LHCN-M2 (cell line): ENCODE measurements at regions not wholly inside any gene's neighbourhood (a gene's known extent, or its start where the extent isn't known, plus 50 kb on each side); places are given as distances from the start of the nearest gene placed in this dataset.
A peak's percentile ranks its signal among the peaks of the same experiment; 100 is the strongest.
"Not testable (repeated sequence)": the region's sequence is repeated elsewhere in the genome, so short reads cannot be mapped to it uniquely, and the experiment has no call there.

ENCODE experiments used
- DNase-seq: peaks from one replicate; pipeline ENCODE4 v3.0.0-alpha.2; 2012; ENCODE audit warnings: low read depth

DNA sequence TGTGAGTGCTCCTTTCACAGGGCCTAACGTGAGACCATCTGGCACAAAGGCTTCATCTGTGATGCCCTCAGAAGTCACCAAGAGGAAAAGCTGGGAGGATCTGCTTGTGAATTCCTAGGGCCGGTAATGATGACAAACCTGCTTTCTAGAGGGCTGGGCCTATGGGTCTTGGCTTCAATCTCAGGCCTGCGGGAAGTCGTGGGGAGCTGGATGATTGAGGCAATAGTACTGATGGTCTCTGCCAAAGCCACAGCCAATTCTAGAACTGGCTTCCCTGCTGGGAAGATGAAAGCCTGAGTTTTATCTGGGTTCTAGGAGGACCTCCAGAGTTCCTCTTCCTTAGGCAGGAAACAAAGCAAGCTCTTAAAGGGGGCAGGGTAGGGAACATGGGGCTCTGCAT, 102.7 kb downstream of the TMEM215 start:
- no peak for DNase-seq

DNA sequence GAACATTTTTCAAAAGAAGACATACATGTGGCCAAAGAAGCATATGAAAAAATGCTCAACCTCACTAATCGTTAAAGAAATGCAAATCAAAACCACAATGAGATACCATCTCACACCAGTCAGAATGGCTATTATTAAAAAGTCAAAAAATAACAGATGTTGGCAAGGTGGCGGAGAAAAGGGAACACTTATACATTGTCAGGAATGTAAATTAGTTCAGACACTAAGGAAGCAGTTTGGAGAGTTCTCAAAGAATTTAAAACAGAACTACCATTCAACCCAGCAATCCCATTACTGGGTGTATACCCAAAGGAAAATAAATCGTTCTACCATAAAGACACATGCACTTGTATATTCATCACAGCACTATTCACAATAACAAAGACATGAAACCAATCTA, 106.9 kb downstream of the APTX start:
- not testable (repeated sequence) for DNase-seq

DNA sequence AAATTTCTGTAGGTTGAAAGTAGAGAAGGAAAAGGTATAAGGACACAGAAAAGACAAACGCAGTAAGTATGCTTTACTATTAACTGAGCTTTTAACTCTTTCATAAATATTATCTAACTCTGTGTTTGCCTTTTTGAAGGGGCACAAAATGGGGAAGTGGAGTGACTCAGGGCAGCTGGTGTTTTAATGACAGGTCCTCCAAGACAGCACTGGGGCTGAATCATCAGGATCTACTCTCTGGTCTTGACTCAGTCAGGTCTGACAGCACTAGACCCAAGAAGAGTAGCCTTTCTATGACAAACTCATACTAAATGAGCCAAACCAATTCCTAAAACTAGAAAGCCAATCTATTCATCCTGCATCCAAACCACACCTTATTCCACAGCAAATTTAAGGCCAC, 102.2 kb downstream of the APTX start:
- DNase-seq: peak; percentile 43

GRCh38 chr9:32899761-32900160, 101.7 kb downstream of the APTX start:
- DNase-seq: no peak

DNA sequence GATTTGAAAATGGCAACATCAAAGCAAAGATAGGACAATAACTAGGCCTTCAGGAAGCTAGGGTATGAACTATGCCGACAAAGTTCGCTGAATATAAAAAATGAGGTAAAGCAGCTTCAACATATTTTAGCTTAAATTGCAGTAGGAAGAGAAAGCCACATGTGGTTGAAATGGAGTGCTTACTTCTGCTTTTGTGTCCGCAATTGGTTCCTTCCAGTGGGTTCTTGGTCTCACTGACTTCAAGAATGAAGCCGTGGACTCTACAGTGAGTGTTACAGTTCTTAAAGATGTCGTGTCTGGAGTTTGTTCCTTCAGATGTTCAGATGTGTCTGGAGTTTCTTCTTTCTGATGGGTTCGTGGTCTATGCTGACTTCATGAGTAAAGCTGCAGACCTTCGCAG, 95.2 kb downstream of the APTX start:
- DNase-seq: no peak

GRCh38 chr9:32915802-32916201, 85.6 kb downstream of the APTX start:
- no peak for DNase-seq

DNA sequence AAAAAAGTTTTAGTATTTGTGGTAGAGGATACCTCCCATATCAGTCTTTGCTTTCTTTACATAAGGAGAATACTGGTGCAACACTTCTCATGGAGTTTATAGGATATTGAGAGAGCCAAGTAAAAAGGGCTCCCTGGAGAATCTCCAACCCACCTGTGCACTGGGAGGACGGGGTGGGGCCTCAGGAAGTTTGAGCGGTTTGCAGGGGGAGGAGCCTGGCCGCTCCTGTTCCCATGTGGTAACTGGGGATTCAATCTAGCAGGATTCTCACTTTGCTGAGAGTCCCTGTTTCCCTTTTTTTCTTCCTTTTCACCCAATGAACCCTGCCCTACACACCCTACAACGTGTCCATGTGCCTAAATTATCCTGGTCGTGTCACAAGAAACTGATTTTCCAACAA, 82.8 kb downstream of the APTX start:
- DNase-seq: no peak
